Sigmoid colon (tissue), 6 donors: ENCODE measurements at regions not wholly inside any gene's neighbourhood (a gene's known extent, or its start where the extent isn't known, plus 50 kb on each side); places are given as distances from the start of the nearest gene placed in this dataset.

Source experiments
- DNase-seq: peaks from one replicate; pipeline ENCODE4 v3.0.0-alpha.2; 2019
- H3K27ac ChIP-seq, 4 donors: fragments of 200-600 bp; sonication (generic); one replicate each; pipeline ENCODE4 v1.5.1; 2016 to 2019; ENCODE audit warnings: mild to moderate bottlenecking in 1 of 4
- H3K27me3 ChIP-seq, 3 donors: fragments of 200-600 bp; sonication (generic); one replicate each; pipeline ENCODE4 v1.5.1; 2019; ENCODE audit warnings: mild to moderate bottlenecking in 1 of 3
- H3K36me3 ChIP-seq, 4 donors: fragments of 200-600 bp; sonication (generic); one replicate each; pipeline ENCODE4 v1.5.1; 2016 to 2019
- H3K4me1 ChIP-seq, 4 donors: fragments of 200-600 bp; sonication (generic); one replicate each; pipeline ENCODE4 v1.5.1; 2017 to 2019
- H3K4me3 ChIP-seq, 4 donors: fragments of 200-600 bp; sonication (generic); one replicate each; pipeline ENCODE4 v1.5.1; 2017 to 2019; ENCODE audit warnings: mild to moderate bottlenecking in 2 of 4, moderate library complexity in 1 of 4
- H3K9me3 ChIP-seq, 4 donors: fragments of 200-600 bp in 3 of 4; sonication (generic) in 3 of 4; one replicate each; pipeline versions ENCODE4 v1.5.1 to v1.6.1; 2013 to 2019
- CTCF ChIP-seq, 4 experiments: fragments of 450-650 bp in 3 of 4; fragments of 200-600 bp in 1 of 4; IDR thresholded peaks; one replicate each; pipeline ENCODE4 v1.5.1; 2016 to 2019; ENCODE audit warnings: antibody characterized with exemption in 4 of 4, mild to moderate bottlenecking in 3 of 4, moderate library complexity in 2 of 4
- EP300 ChIP-seq, 4 donors: sonication (generic); formaldehyde crosslinking; IDR thresholded peaks; one replicate each; pipeline ENCODE4 v1.6.1; 2017; ENCODE audit warnings: antibody characterized with exemption in 4 of 4
- POLR2A ChIP-seq, 2 donors: fragments of 450-650 bp; IDR thresholded peaks; one replicate each; pipeline ENCODE4 v1.6.1; 2016; ENCODE audit warnings: antibody characterized with exemption in 2 of 2, mild to moderate bottlenecking in 2 of 2, moderate library complexity in 2 of 2
- POLR2AphosphoS5 ChIP-seq, 4 donors: sonication (generic); formaldehyde crosslinking; IDR thresholded peaks; one replicate each; pipeline ENCODE4 v1.6.1; 2017; ENCODE audit warnings: antibody characterized with exemption in 4 of 4
- WGBS, 2 donors: extraction: QIAGEN DNeasy Blood & Tissue Kit; methylation state at CpG; one replicate each; pipeline ENCODE4 v1.1.7; 2013; 5-methylcytosine and 5-hydroxymethylcytosine counted together
- intact Hi-C: fragments of 100-400 bp; cut with DNase I; formaldehyde crosslinking; loops from one replicate; pipeline ENCODE4 v1.15.1; 2023
- donor health status: healthy with polysubstance abuse.
- donor health status: healthy.

- intact Hi-C loops = no loop called here
- Histone ChIP-seq H3K27me3 (no peaks in the 10 kb centered on the region), H3K36me3 (no peaks in the 10 kb centered on the region), H3K4me1 (no peaks in the 10 kb centered on the region), H3K4me3 (no peak overlapping the region), H3K9me3 (no peaks in the 10 kb centered on the region), H3K27ac (no peak overlapping the region)
- DNase-seq = no peak
- TF ChIP-seq POLR2AphosphoS5 (IDR thresholded peaks at IDR 0.05) = no peak
- TF ChIP-seq EP300 (IDR thresholded peaks at IDR 0.05) = no peak
- no peak for TF ChIP-seq POLR2A (IDR thresholded peaks at IDR 0.05)
- TF ChIP-seq CTCF (IDR thresholded peaks at IDR 0.05) = no peak
- 51 to 76% methylated on average over 10 of the region's 10 CpGs for WGBS, 2 donors
Measured at GRCh38 chr2:129443865-129444739, 535.4 kb upstream of the RAB6C start.

GRCh38 chr2:129444751-129445150 lies 534.7 kb upstream of the RAB6C start:
- no peaks in the 10 kb centered on the region for H3K27me3 ChIP-seq
- no peak overlapping the region for H3K27ac ChIP-seq
- intact Hi-C loops = no loop called here
- no peaks in the 10 kb centered on the region for H3K9me3 ChIP-seq
- no peaks in the 10 kb centered on the region for H3K4me1 ChIP-seq
- WGBS, 2 donors = 87 to 90% methylated on average over 6 of the region's 6 CpGs
- no peak overlapping the region for H3K4me3 ChIP-seq
- TF ChIP-seq EP300 (IDR thresholded peaks at IDR 0.05) (no peak), POLR2AphosphoS5 (IDR thresholded peaks at IDR 0.05) (no peak), CTCF (IDR thresholded peaks at IDR 0.05) (no peak), POLR2A (IDR thresholded peaks at IDR 0.05) (no peak)
- no peak for DNase-seq
- H3K36me3 ChIP-seq = no peaks in the 10 kb centered on the region

GRCh38 chr2:129456691-129457090 lies 522.8 kb upstream of the RAB6C start:
- Histone ChIP-seq H3K27me3 (no peaks in the 10 kb centered on the region), H3K27ac (no peak overlapping the region), H3K4me1 (no peaks in the 10 kb centered on the region), H3K36me3 (no peaks in the 10 kb centered on the region), H3K9me3 (no peaks in the 10 kb centered on the region), H3K4me3 (no peak overlapping the region)
- DNase-seq = no peak
- TF ChIP-seq POLR2A (IDR thresholded peaks at IDR 0.05) (no peak), EP300 (IDR thresholded peaks at IDR 0.05) (no peak), POLR2AphosphoS5 (IDR thresholded peaks at IDR 0.05) (no peak), CTCF (IDR thresholded peaks at IDR 0.05) (no peak)
- WGBS, 2 donors = 53 to 63% methylated on average over 3 of the region's 3 CpGs
- intact Hi-C loops = no loop called here

GRCh38 chr2:129457277-129457818 lies 522.1 kb upstream of the RAB6C start:
- H3K4me1 ChIP-seq = no peaks in the 10 kb centered on the region
- no peak for DNase-seq
- H3K9me3 ChIP-seq = no peaks in the 10 kb centered on the region
- TF ChIP-seq POLR2AphosphoS5 (IDR thresholded peaks at IDR 0.05) (no peak), CTCF (IDR thresholded peaks at IDR 0.05) (no peak), POLR2A (IDR thresholded peaks at IDR 0.05) (no peak), EP300 (IDR thresholded peaks at IDR 0.05) (no peak)
- WGBS, 2 donors = 57 to 79% methylated on average over 5 of the region's 5 CpGs
- intact Hi-C loops = no loop called here
- no peaks in the 10 kb centered on the region for H3K27me3 ChIP-seq
- H3K27ac ChIP-seq = no peak overlapping the region
- H3K36me3 ChIP-seq = no peaks in the 10 kb centered on the region
- H3K4me3 ChIP-seq = no peak overlapping the region
